WTC11 (cell line): ENCODE measurements at regions not wholly inside any gene's neighbourhood (a gene's known extent, or its start where the extent isn't known, plus 50 kb on each side); places are given as distances from the start of the nearest gene placed in this dataset.

ENCODE experiments used
- CBFB ChIP-seq: sonication (generic); formaldehyde crosslinking; IDR thresholded peaks from 2 replicates; pipeline ENCODE4 v1.8.1; 2022; ENCODE audit warnings: mild to moderate bottlenecking, low read depth, missing genetic modification reagents
- FOXK1 ChIP-seq: sonication (generic); formaldehyde crosslinking; IDR thresholded peaks from 2 replicates; pipeline ENCODE4 v1.8.0; 2022; ENCODE audit warnings: mild to moderate bottlenecking, moderate library complexity, missing genetic modification reagents
- GTF2I ChIP-seq: fragments of 250-450 bp; sonication (Bioruptor Pico); conservative IDR thresholded peaks from 2 replicates; pipeline ENCODE4 v1.4.0; 2021; ENCODE audit warnings: mild to moderate bottlenecking
- NFYB ChIP-seq: sonication (generic); formaldehyde crosslinking; conservative IDR thresholded peaks from 2 replicates; pipeline ENCODE4 v1.8.0; 2022; ENCODE audit warnings: low read depth, missing genetic modification reagents
- NR2C2 ChIP-seq: sonication (generic); formaldehyde crosslinking; IDR thresholded peaks from 2 replicates; pipeline ENCODE4 v1.8.0; 2022; ENCODE audit warnings: mild to moderate bottlenecking, missing genetic modification reagents
- NR3C1 ChIP-seq: sonication (generic); formaldehyde crosslinking; conservative IDR thresholded peaks from 2 replicates; pipeline ENCODE4 v1.8.1; 2023; ENCODE audit warnings: low read depth, mild to moderate bottlenecking, missing genetic modification reagents
- OVOL2 ChIP-seq: fragments of 250-450 bp; sonication (Bioruptor Pico); IDR thresholded peaks from 2 replicates; pipeline ENCODE4 v1.9.0; 2021; ENCODE audit warnings: mild to moderate bottlenecking, borderline replicate concordance
- SMAD4 ChIP-seq: sonication (generic); formaldehyde crosslinking; IDR thresholded peaks from 2 replicates; pipeline ENCODE4 v1.8.0; 2022; ENCODE audit warnings: mild to moderate bottlenecking, missing genetic modification reagents
- ZNF423 ChIP-seq: fragments of 250-450 bp; sonication (Bioruptor Pico); IDR thresholded peaks from 2 replicates; pipeline ENCODE4 v2.1.2; 2022; ENCODE audit warnings: mild to moderate bottlenecking, moderate library complexity
- TF ChIP-seq, protein P1 (sequence below): fragments of 200-600 bp; IDR thresholded peaks from 2 replicates; pipeline ENCODE4 v1.8.0; 2022; ENCODE audit warnings: antibody characterized with exemption
- TF ChIP-seq, protein P2 (sequence below): sonication (generic); formaldehyde crosslinking; conservative IDR thresholded peaks from 2 replicates; pipeline ENCODE4 v1.8.1; 2022; ENCODE audit warnings: mild to moderate bottlenecking, missing genetic modification reagents
- TF ChIP-seq, protein P3 (sequence below): sonication (generic); formaldehyde crosslinking; IDR thresholded peaks from 2 replicates; pipeline ENCODE4 v1.8.0; 2022; ENCODE audit warnings: mild to moderate bottlenecking, missing genetic modification reagents
- TF ChIP-seq, protein P4 (sequence below): sonication (generic); formaldehyde crosslinking; IDR thresholded peaks from 2 replicates; pipeline ENCODE4 v1.8.1; 2023; ENCODE audit warnings: mild to moderate bottlenecking, missing genetic modification reagents, moderate library complexity

DNA sequence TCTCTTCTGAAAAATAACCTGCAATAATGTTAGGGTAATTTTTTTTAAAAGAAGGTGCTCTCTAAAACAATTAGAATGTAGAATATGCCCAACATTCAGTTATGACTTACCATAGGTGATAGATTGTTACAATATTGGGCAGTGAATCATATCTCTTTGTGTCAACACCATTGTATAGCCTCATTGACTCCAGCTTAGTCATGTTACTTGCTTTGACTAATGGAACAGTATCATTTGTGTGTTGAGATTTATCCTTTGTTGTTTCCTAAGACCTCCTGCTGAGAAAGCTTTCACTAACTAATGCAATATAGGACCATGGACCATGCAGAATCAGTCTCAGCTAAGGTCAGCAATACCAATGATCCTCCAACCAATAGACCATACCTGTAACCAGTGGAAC is 1106.4 kb downstream of the SI start:
- TF ChIP-seq, protein P1, sequence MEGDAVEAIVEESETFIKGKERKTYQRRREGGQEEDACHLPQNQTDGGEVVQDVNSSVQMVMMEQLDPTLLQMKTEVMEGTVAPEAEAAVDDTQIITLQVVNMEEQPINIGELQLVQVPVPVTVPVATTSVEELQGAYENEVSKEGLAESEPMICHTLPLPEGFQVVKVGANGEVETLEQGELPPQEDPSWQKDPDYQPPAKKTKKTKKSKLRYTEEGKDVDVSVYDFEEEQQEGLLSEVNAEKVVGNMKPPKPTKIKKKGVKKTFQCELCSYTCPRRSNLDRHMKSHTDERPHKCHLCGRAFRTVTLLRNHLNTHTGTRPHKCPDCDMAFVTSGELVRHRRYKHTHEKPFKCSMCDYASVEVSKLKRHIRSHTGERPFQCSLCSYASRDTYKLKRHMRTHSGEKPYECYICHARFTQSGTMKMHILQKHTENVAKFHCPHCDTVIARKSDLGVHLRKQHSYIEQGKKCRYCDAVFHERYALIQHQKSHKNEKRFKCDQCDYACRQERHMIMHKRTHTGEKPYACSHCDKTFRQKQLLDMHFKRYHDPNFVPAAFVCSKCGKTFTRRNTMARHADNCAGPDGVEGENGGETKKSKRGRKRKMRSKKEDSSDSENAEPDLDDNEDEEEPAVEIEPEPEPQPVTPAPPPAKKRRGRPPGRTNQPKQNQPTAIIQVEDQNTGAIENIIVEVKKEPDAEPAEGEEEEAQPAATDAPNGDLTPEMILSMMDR: no peak
- TF ChIP-seq FOXK1 (CRISPR knock-in tag): no peak
- TF ChIP-seq NR2C2: no peak
- no peak for TF ChIP-seq GTF2I (CRISPR knock-in tag)
- no peak for TF ChIP-seq OVOL2
- TF ChIP-seq CBFB (CRISPR knock-in tag): no peak
- TF ChIP-seq, protein P2, sequence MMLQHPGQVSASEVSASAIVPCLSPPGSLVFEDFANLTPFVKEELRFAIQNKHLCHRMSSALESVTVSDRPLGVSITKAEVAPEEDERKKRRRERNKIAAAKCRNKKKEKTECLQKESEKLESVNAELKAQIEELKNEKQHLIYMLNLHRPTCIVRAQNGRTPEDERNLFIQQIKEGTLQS (CRISPR knock-in tag): no peak
- TF ChIP-seq NFYB (CRISPR knock-in tag): no peak
- TF ChIP-seq SMAD4 (CRISPR knock-in tag): no peak
- TF ChIP-seq, protein P3, sequence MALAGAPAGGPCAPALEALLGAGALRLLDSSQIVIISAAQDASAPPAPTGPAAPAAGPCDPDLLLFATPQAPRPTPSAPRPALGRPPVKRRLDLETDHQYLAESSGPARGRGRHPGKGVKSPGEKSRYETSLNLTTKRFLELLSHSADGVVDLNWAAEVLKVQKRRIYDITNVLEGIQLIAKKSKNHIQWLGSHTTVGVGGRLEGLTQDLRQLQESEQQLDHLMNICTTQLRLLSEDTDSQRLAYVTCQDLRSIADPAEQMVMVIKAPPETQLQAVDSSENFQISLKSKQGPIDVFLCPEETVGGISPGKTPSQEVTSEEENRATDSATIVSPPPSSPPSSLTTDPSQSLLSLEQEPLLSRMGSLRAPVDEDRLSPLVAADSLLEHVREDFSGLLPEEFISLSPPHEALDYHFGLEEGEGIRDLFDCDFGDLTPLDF (CRISPR knock-in tag): no peak
- TF ChIP-seq ZNF423: no peak
- TF ChIP-seq NR3C1: no peak
- TF ChIP-seq, protein P4, sequence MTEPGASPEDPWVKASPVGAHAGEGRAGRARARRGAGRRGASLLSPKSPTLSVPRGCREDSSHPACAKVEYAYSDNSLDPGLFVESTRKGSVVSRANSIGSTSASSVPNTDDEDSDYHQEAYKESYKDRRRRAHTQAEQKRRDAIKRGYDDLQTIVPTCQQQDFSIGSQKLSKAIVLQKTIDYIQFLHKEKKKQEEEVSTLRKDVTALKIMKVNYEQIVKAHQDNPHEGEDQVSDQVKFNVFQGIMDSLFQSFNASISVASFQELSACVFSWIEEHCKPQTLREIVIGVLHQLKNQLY (CRISPR knock-in tag): no peak
